ENCODE measurements at regions not wholly inside any gene's neighbourhood (a gene's known extent, or its start where the extent isn't known, plus 50 kb on each side); places are given as distances from the start of the nearest gene placed in this dataset.
"Not testable (repeated sequence)": the region's sequence is repeated elsewhere in the genome, so short reads cannot be mapped to it uniquely, and the experiment has no call there.

DNA sequence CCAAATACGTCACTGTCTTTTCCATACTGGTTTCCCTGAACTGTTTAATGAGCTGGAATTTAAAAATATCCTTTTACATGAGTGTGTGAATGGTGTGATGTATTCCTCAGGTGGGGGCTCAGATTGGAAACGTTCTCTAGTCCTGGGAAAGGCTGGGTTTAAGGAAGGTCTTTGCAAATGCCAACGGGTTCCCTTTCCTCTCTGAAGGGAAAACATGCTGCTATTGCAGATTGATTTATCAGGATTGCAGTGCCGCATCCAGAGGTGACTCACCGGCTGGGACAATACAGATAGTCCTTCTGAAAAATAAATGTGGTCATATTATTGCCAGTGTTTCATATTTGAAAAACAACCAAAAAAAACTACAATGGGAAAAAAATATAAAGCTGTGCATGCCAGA, 193.1 kb upstream of the FLRT2 start:
- DNase-seq, result no peak

DNA sequence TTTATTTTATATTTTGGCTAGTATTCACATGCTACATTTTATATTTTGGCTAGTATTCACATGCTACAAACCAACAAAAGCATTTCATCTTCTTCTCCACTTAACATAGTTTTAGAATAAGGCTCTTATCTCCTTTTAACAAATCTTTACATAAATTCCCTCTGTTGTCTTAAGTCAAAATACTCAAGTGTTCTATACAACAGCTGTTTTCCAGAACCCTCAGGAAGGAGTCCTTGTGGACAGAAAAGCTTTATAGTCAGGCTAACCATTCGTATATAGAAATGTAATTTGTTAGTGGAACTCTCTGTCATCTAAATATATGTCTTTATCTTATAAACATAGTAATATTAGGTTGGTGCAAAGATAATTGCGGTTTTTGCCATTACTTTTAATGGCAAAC, 191.0 kb upstream of the FLRT2 start:
- no peak for DNase-seq

DNA sequence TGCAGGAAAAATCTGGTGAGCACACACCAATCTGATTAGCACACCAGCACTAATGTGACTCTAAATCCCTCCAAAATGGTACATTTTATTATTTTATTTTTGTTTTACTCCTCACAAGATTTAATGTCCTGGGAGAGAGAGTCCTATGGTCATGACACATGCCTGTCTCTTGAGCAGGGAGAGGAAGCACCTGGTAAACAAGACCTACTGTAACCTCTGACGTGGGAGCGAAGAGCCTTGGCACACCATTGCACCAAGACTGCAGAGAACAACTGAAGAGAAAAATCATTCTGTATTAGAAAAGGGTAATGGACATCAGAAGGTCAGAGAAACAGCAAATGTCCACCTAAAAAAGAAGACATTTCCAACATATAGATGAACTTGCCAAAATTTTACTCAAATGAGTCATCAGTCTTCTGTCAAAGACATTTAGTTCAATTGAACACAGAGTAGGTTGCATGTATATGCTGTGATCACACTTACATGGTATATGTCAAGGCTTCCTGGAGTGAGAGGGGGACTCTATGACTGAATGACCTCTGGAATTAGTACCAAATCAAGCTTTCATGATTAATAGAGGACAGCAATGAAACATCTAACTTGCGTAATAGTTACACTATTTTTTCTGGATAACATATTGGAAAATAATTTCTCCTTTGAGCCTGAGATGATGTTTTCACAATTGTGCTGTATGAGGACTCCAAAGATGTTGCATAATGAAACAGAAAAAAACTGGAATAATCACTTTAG, 186.9 kb upstream of the FLRT2 start:
- no peak for DNase-seq

DNA sequence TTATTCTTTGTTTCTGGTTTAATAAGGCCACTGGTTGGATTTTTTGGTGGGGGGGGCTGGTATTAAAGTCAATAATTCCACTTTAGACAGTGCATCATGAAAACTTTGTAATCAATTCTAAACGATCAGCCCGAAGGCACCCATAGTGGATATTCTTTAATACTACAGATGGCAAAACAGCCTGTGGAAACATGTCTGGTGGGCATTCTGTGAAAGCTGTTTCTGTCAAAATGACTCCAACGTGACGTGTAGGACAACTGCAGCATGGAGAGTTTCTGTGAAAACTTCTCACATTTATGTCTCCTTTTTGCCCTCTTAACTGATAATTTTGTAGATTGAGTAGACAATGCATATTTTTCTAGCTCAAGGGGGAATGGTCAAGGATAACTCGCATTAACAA, 185.8 kb upstream of the FLRT2 start:
- DNase-seq, result no peak

- DNase-seq, result no peak
These were observed 184.9 kb upstream of the FLRT2 start for GRCh38 chr14:85344847-85345570.

DNA sequence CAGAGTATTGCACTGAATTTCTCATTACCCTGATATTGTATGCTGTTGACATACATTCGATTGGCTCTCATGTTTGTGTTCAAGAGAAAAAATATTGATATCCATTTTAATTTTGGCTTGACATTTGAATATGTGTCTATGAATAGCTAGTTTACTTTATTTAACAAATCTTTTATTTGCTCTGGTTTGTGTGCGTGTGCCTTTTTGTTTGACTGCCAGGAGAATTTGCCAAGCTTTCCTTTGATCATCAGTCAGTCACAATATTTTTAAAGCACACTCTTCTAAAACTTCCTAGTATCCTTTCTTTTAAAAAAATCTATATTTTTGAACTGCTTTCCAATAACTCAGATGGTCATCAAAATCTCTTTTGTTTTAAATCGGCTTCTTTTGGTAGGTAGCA, 179.3 kb upstream of the FLRT2 start:
- no peak for DNase-seq

DNA sequence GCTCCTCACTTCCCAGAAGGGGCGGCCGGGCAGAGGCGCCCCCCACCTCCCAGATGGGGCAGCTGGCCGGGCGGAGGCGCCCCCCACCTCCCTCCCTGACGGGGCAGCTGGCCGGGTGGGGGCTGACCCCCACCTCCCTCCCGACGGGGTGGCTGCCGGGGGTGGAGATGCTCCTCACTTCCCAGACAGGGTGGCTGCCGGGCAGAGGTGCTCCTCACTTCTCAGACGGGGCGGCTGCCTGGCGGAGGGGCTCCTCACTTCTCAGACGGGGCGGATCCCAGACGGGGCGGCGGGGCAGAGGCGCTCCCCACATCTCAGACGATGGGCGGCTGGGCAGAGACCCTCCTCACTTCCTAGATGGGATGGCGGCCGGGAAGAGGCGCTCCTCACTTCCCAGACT, 177.4 kb upstream of the FLRT2 start:
- DNase-seq, result not testable (repeated sequence)

DNA sequence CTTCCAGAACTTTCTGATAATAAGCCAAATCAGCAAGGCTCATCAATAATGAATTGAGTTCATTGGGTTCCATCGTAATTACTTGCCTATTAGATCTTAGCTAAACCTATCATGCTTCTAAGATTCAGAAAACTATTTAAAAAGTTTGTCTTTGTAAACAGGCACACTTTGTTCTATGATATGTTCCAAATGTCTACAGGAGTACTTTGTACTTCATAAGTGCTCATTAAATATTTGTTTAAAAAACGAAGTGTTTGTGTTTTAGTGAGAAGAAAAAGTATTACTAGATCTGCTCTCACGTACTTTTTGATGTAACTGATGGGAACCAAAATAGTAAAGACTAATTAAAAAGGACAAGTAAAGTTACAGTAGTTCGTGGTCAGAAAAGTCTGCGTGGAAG, 172.8 kb upstream of the FLRT2 start:
- no peak for DNase-seq

- DNase-seq, result no peak
These were observed 171.7 kb upstream of the FLRT2 start for GRCh38 chr14:85358136-85358785.

- DNase-seq, result no peak
These were observed 170.4 kb upstream of the FLRT2 start for GRCh38 chr14:85359505-85359904.

GRCh38 chr14:85363358-85363757, 166.6 kb upstream of the FLRT2 start:
- DNase-seq, result no peak

DNA sequence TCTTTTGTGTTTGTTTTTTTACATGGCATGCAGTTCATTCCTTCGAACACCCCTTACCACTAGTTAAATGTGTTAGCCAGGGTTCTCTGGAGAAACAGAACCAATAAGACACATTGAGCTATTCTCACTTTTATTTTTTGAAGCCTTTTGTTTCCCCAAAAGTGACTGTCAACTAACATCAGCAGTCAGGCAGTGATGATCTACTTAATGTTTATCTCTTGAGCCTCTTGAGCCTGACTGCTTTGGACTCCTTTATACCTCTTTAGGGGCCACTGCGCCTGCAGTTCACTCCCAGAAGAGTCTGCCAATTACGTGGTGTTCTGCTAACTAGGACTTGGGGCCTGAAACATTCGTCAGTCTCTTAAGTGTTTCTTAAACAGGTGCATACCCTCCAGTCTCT, 163.7 kb upstream of the FLRT2 start:
- no peak for DNase-seq

DNA sequence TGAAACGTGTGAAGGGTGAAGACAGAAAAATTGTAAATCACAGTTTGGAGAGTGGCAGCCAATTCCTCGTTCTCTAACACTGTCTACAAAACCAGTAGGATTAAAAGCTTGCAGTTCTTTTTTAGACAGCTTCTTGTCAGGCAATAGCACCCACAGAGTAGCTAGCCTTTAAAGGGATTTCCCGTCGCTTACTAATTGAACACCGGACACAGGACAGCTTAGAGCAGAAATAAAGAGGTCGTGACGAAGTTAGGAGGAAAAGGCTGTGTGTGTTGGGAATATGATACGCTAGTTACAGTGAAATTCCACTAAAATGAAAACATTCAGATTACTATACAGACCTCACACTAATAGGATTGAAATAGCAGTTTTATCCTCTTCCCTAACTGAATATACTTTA, 149.1 kb upstream of the FLRT2 start:
- DNase-seq, result no peak

GRCh38 chr14:85382341-85382740, 147.6 kb upstream of the FLRT2 start:
- DNase-seq, result no peak

- no peak for DNase-seq
These were observed 142.8 kb upstream of the FLRT2 start for GRCh38 chr14:85387181-85387580.

DNA sequence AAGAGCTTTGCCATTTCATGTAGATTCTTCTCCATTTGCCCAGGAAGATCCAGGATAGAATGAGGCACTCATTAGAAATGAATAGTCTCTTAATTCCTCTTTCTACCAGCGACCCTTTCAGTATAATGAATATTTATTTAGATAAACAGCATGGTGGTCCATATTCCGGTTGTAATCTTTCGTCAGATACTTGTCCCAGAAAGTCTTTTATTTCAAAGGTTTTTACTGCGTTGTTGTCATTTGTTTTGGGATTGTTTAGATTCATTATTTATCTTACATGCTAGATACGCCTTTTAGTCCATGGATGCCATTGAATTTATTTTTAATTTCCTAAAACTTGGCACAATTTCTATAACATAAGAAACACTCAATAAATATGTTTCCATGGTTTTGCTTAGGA, 139.7 kb upstream of the FLRT2 start:
- DNase-seq, result no peak

GRCh38 chr14:85391455-85391854, 138.5 kb upstream of the FLRT2 start:
- DNase-seq, result no peak

DNA sequence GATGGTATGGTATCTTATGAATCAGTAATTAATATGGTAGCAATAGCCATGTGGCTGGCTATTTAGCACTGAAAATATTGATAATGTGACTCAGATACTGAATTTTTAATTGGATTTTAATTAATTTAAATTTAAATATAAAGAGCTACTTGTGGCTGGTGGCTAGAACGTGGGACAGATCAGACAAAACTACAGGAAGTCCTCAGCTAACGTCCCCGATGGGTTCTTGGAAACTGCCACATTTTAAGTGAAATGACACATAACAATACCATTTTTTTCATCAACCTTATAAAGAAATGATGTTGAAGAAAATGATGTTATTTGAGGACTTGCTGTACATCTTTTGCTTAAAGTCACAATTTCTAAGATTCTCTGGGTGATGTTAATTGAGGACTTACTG, 138.1 kb upstream of the FLRT2 start:
- DNase-seq, result no peak

- no peak for DNase-seq
These were observed 130.8 kb upstream of the FLRT2 start for GRCh38 chr14:85399186-85399585.

- no peak for DNase-seq
These were observed 129.3 kb upstream of the FLRT2 start for GRCh38 chr14:85400678-85401077.

GRCh38 chr14:85401384-85401783, 128.6 kb upstream of the FLRT2 start:
- no peak for DNase-seq

DNA sequence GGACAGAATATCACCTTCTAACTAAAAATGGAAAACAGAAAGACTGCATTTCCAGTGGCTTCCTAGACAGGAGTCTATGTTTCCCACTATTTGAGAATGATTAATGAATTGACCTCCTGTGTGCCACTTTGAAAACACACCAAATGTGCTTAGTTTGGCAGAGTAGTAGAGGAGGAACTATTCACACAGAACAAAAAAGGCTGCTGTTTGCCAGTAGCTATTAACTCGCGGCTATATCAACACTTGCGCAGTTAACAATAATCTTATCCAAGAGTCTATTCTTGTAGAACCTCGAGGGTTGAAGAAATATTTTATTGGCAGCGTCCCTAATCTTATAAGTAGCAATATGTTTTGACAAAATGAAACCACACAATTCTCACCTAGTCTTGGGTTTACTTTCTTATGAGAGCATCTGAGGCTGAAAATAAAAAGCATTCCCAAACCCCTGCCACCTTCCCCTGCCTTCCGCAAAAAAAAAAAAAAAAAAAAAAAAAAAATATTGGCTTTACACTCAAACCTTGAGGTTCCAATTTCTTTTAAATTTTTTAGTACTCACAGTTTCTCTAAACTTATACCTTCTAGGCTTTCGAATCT, 127.3 kb upstream of the FLRT2 start:
- DNase-seq, result no peak

DNA sequence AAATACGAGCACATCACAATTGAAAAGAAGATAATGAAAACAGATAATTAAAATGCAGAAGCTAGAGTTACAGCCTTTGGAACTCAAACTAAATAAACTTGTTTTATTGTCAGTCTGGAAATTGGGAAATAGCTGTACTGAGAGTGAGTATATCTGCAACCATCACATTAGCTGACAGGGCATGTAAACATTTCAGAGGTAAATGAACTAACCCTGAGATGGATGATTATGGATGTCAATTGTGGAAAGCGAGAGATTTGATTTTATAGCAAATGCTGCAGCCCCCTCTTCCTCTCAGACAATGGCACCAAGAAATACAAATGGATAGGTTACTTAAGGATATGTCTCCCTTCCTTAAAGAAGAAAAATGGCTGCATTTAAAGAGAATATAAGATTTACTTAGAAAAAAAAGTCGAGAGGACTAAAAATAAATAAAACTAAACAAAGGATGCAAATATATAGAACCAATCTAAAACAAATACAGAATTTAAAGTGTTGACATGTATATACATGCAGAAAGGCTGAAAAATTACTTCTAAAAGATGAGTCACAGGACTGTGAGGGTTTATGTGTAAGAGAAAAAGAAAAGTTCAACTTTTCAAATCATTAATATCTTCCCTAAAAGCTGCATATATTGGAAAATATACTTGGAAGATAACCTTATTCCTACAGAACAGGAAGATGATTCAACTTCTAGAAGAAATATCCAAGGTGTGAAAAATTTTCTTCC, 120.3 kb upstream of the FLRT2 start:
- no peak for DNase-seq
